HepG2 (cell line): ENCODE measurements at regions not wholly inside any gene's neighbourhood (a gene's known extent, or its start where the extent isn't known, plus 50 kb on each side); places are given as distances from the start of the nearest gene placed in this dataset.

Experiments
- ATAC-seq: fragments of 200-7000 bp; cut with Tn5 transposase; 3 replicates; pipeline ENCODE4 v1.9.1; 2020; ENCODE audit warnings: mild to moderate bottlenecking, moderate library complexity
- BruUV-seq: library from RNA; stranded (reverse); fragments of 400-500 nt; replicated peaks from 2 replicates; lab custom pipeline; 2021; lab: Mats Ljungman, UMichigan
- CTCF ChIA-PET: fragments of 300-600 bp; formaldehyde crosslinking; extraction: SDS; loops from one replicate; lab custom pipeline; 2021; ENCODE audit warnings: low total read pairs, inconsistent platforms, low intra/inter-chr PET ratio; lab: Yijun Ruan, JAX
- POLR2A ChIA-PET: fragments of 350-600 bp; sonication (Branson Sonifier 250); formaldehyde crosslinking; loops from one replicate; lab custom pipeline; 2020; ENCODE audit warnings: antibody characterized with exemption, inconsistent platforms; lab: Yijun Ruan, JAX
- DNase-seq: peaks from one replicate; pipeline ENCODE4 v3.0.0-alpha.2; 2015; ENCODE audit warnings: low spot score
- FAIRE-seq: peaks from 3 replicates; lab custom pipeline; 2011; peaks lifted over from hg19 to GRCh38; lab: Jason Lieb, UNC
- H2AFZ ChIP-seq: one replicate; pipeline ENCODE4 v1.6.1; 2011; ENCODE audit warnings: low read length, inconsistent platforms
- H3K27ac ChIP-seq: fragments of 300-600 bp; 3 replicates; pipeline ENCODE4 v1.8.0; 2011; ENCODE audit warnings: mixed run types, mild to moderate bottlenecking, mixed read lengths, low read length, inconsistent platforms; ENCODE audit not compliant: insufficient read depth; ENCODE audit errors: extremely low read length
- H3K27me3 ChIP-seq, 2 experiments: fragments of 200-600 bp in 1 of 2; 2 replicates in 1 of 2; 3 replicates in 1 of 2; pipeline versions ENCODE4 v1.6.0 to v1.8.0; 2011; ENCODE audit warnings: low read length in 2 of 2, mild to moderate bottlenecking in 2 of 2, moderate library complexity in 2 of 2, inconsistent platforms in 1 of 2; ENCODE audit not compliant: insufficient read depth in 2 of 2, control insufficient read depth in 1 of 2
- H3K36me3 ChIP-seq, 2 experiments: fragments of 200-600 bp in 1 of 2; replicated peaks in 1 of 2; 2 replicates in 1 of 2; 3 replicates in 1 of 2; pipeline versions ENCODE4 v1.5.1 to v1.8.0; 2011; ENCODE audit warnings: low read length in 2 of 2, inconsistent platforms in 1 of 2; ENCODE audit not compliant: insufficient read depth in 2 of 2, control insufficient read depth in 1 of 2
- H3K4me1 ChIP-seq: 2 replicates; pipeline ENCODE4 v1.5.1; 2012; ENCODE audit warnings: low read length, inconsistent platforms; ENCODE audit not compliant: insufficient read depth
- H3K4me2 ChIP-seq: 2 replicates; pipeline ENCODE4 v1.6.0; 2011; ENCODE audit warnings: low read depth, low read length, inconsistent platforms
- H3K4me3 ChIP-seq, 3 experiments: fragments of 200-600 bp in 1 of 3; sonication (generic), shearing (Covaris generic) in 1 of 3; replicated peaks in 1 of 3; 2 replicates each; pipeline ENCODE4 v1.5.1; 2011 to 2016; ENCODE audit warnings: low read length in 3 of 3, inconsistent platforms in 2 of 3, low read depth in 2 of 3, mild to moderate bottlenecking in 2 of 3, control low read depth in 1 of 3, mixed read lengths in 1 of 3; ENCODE audit not compliant: insufficient read depth in 1 of 3
- H3K79me2 ChIP-seq: one replicate; pipeline ENCODE4 v1.6.1; 2011; ENCODE audit warnings: low read length, inconsistent platforms; ENCODE audit not compliant: insufficient read depth
- H3K9ac ChIP-seq: 2 replicates; pipeline ENCODE4 v1.6.0; 2011; ENCODE audit warnings: mild to moderate bottlenecking, low read depth, low read length, inconsistent platforms; ENCODE audit not compliant: insufficient read depth
- H3K9me3 ChIP-seq: 2 replicates; pipeline ENCODE4 v1.5.1; 2012; ENCODE audit warnings: mild to moderate bottlenecking, low read length
- H4K20me1 ChIP-seq: 2 replicates; pipeline ENCODE4 v1.6.0; 2011; ENCODE audit warnings: inconsistent platforms, mild to moderate bottlenecking, low read length, moderate library complexity; ENCODE audit not compliant: insufficient read depth
- ASH2L ChIP-seq: fragments of 300-600, 200-600 bp; sonication (generic); IDR thresholded peaks from 2 replicates; pipeline ENCODE4 v1.7.0; 2017; ENCODE audit warnings: low read depth, mild to moderate bottlenecking, moderate library complexity, mixed read lengths, low read length; ENCODE audit not compliant: insufficient read length
- KLF13 ChIP-seq: sonication (generic); formaldehyde crosslinking; IDR thresholded peaks from 2 replicates; pipeline ENCODE4 v1.4.0; 2020; ENCODE audit warnings: mild to moderate bottlenecking, missing genetic modification reagents
- PLRG1 ChIP-seq: fragments of 450-650 bp; conservative IDR thresholded peaks from 2 replicates; pipeline ENCODE4 v1.6.1; 2016
- RBM22 ChIP-seq: fragments of 200-400 bp; formaldehyde crosslinking; optimal IDR thresholded peaks from 2 replicates; pipeline ENCODE3; 2017; ENCODE audit warnings: mild to moderate bottlenecking, low read length, moderate library complexity
- RXRB ChIP-seq: IDR thresholded peaks from 2 replicates; pipeline ENCODE4 v1.6.1; 2016; ENCODE audit warnings: borderline replicate concordance, missing genetic modification reagents, missing compliant biosample characterization
- SMAD1 ChIP-seq: sonication (generic); formaldehyde crosslinking; IDR thresholded peaks from 2 replicates; pipeline ENCODE4 v1.4.0; 2020; ENCODE audit warnings: missing genetic modification reagents, low read depth, mild to moderate bottlenecking, borderline replicate concordance
- ZNF776 ChIP-seq: sonication (generic); formaldehyde crosslinking; IDR thresholded peaks from 2 replicates; pipeline ENCODE4 v1.4.0; 2020; ENCODE audit warnings: mild to moderate bottlenecking, missing genetic modification reagents
- WGBS: methylation state at CpG from one replicate; pipeline ENCODE4 v1.1.6; 2017; ENCODE audit warnings: low lambda C conversion rate; 5-methylcytosine and 5-hydroxymethylcytosine counted together
- in situ Hi-C: cut with HindIII; loops from 2 replicates; pipeline ENCODE4 v1.10.0; 2017; ENCODE audit warnings: low pct_unique_long_range_greater_than_20kb; ENCODE audit not compliant: extremely low pct_ligation_motif_present
- intact Hi-C: fragments of 100-400 bp; cut with micrococcal nuclease; formaldehyde crosslinking; loops from one replicate; pipeline ENCODE4 v1.10.0; 2022; ENCODE audit not compliant: unreplicated experiment
- TF ChIP-seq, protein P1 (sequence below): IDR thresholded peaks from 2 replicates; pipeline ENCODE4 v1.6.1; 2016; ENCODE audit warnings: low read depth, missing genetic modification reagents, missing compliant biosample characterization

DNA sequence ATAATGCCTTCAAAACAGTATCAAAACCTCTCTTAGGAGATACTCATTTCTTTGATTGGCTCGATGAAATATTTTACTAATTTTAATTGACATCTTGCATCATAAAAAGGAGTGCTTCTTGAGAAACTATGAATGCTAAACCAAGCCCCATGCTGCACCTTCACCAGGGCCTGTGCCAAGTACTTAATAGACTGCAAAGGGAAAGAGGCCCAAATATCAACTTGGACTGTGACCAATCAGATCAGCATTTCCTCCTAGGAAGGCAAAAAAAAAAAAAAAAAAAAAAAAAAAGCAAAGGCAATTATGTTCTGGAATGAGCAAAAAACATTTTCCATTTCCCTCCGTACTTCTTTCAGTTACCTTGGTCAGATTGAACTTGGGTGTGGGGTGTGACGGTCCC is 253.0 kb upstream of the SOX4 start:
- Histone ChIP-seq H3K4me3 (no peak overlapping the region), H3K4me1 (no peaks in the 10 kb centered on the region), H3K4me2 (no peak overlapping the region), H3K9me3 (no peaks in the 10 kb centered on the region), H2AFZ (no peak overlapping the region), H3K27me3 (peaks cover 0 to 2% of the 10 kb centered on the region in 2 experiments; a peak in 2 of 5 replicates), H4K20me1 (no peaks in the 10 kb centered on the region), H3K36me3 (no peaks in the 10 kb centered on the region), H3K79me2 (no peaks in the 10 kb centered on the region), H3K9ac (no peak overlapping the region), H3K27ac (no peak overlapping the region)
- BruUV-seq, result no TSS peak
- FAIRE-seq (no peak), ATAC-seq (no peak), DNase-seq (no peak)
- 15% methylated on average over 3 of the region's 3 CpGs for WGBS
- ChIA-PET POLR2A (no interaction called here), CTCF (no interaction called here)
- no peak for TF ChIP-seq KLF13
- no peak for TF ChIP-seq SMAD1 (CRISPR knock-in tag)
- TF ChIP-seq RBM22, result no peak
- TF ChIP-seq RXRB (CRISPR knock-in tag), result no peak
- no peak for TF ChIP-seq ASH2L
- TF ChIP-seq PLRG1, result no peak
- TF ChIP-seq, protein P1, sequence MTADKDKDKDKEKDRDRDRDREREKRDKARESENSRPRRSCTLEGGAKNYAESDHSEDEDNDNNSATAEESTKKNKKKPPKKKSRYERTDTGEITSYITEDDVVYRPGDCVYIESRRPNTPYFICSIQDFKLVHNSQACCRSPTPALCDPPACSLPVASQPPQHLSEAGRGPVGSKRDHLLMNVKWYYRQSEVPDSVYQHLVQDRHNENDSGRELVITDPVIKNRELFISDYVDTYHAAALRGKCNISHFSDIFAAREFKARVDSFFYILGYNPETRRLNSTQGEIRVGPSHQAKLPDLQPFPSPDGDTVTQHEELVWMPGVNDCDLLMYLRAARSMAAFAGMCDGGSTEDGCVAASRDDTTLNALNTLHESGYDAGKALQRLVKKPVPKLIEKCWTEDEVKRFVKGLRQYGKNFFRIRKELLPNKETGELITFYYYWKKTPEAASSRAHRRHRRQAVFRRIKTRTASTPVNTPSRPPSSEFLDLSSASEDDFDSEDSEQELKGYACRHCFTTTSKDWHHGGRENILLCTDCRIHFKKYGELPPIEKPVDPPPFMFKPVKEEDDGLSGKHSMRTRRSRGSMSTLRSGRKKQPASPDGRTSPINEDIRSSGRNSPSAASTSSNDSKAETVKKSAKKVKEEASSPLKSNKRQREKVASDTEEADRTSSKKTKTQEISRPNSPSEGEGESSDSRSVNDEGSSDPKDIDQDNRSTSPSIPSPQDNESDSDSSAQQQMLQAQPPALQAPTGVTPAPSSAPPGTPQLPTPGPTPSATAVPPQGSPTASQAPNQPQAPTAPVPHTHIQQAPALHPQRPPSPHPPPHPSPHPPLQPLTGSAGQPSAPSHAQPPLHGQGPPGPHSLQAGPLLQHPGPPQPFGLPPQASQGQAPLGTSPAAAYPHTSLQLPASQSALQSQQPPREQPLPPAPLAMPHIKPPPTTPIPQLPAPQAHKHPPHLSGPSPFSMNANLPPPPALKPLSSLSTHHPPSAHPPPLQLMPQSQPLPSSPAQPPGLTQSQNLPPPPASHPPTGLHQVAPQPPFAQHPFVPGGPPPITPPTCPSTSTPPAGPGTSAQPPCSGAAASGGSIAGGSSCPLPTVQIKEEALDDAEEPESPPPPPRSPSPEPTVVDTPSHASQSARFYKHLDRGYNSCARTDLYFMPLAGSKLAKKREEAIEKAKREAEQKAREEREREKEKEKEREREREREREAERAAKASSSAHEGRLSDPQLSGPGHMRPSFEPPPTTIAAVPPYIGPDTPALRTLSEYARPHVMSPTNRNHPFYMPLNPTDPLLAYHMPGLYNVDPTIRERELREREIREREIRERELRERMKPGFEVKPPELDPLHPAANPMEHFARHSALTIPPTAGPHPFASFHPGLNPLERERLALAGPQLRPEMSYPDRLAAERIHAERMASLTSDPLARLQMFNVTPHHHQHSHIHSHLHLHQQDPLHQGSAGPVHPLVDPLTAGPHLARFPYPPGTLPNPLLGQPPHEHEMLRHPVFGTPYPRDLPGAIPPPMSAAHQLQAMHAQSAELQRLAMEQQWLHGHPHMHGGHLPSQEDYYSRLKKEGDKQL, result no peak
- no peak for TF ChIP-seq ZNF776 (CRISPR knock-in tag)
- intact Hi-C loops (no loop called here), in situ Hi-C loops (loop anchor here (10.0 kb wide), 1 partner anchor 244 kb away; no protein-coding TSS in a partner anchor)
